ENCODE measurements at regions not wholly inside any gene's neighbourhood (a gene's known extent, or its start where the extent isn't known, plus 50 kb on each side); places are given as distances from the start of the nearest gene placed in this dataset.
"Not testable (repeated sequence)": the region's sequence is repeated elsewhere in the genome, so short reads cannot be mapped to it uniquely, and the experiment has no call there.

DNA sequence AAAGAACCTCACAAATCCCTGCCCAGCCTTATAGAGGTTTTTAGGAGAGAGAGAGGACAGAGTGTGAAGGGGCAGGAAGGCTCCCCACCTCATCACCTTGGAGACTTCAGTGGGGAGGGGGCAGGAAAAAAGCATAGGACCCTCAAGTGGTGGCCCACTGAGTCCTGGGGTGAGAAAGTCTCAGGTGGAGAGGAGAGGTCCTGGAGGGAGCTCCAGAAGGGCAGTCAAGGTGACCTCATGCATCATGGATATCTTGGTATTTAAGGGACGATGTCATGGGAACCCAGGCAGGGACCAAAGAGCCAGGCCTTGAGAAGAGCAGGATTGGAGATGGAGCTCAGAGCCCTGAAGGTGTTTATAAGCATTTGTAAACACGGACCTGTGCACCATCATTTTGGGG, 204.5 kb downstream of the SLC4A3 start:
- DNase-seq (ENCODE audit: low spot score): no peak
- no peak for FAIRE-seq

DNA sequence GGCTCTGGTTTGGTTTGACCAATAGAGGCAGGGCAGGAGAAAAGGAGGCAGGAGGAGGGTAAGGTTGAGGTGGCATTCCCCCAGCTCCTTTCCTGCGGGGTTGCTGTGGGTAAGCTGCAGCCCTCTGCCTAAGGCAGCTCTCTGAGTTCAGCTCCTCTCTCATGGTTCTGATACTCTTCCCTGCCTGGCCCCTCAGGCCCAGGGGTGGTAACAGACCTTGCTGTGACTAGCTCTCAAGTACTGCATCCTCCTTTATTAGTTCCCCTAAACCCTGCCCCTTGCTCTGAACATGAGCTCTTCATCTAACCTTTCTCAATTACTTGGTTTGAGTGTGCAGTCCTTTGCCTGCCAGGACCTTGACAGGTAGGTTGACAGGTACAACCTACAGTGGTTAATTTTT, 205.5 kb downstream of the SLC4A3 start:
- DNase-seq (ENCODE audit: low spot score): no peak
- FAIRE-seq: no peak

DNA sequence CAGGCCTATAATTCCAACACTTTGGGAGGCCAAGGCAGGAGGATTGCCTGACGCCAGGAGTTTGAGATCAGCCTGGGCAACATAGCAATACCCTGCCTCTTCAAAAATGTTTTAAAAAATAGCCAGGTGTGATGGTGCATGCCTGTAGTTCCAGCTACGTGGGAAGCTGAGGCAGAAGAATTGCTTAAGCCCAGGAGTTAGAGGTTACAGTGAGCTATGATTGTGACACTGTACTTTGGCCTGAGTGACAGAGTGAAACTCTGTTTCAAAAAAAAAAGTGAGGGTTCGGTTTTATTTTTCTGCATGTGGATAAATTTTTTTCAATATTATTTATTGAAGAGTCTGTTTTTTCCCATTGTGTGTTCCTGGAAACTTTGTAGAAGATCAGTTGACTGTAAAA, 208.1 kb downstream of the SLC4A3 start:
- no peak for FAIRE-seq
- DNase-seq (ENCODE audit: low spot score): no peak

DNA sequence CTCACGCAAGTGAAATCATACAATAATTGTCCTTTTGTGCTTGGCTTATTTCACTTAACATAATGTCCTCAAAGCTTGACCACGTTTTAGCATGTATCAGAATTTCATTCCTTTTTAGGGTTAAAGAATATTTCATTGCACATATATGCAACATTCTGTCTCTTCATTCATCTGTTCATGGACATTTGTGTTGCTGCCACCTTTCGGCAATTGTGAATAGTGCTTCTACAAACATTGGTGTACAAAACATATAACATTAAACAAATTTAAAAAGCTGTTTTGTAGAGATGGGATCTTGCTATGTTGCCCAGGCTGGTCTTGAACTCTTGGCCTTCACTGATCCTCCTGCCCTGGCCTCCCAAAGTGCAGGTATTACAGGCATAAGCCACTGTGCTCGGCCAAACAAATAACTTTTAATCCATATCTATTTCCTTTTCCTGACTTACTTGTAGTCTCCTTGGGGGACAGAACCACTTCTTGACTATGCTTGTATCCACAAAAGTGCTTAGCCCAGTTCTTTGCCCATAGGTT, 209.3 kb downstream of the SLC4A3 start:
- FAIRE-seq (no peak), DNase-seq (ENCODE audit: low spot score) (no peak)

DNA sequence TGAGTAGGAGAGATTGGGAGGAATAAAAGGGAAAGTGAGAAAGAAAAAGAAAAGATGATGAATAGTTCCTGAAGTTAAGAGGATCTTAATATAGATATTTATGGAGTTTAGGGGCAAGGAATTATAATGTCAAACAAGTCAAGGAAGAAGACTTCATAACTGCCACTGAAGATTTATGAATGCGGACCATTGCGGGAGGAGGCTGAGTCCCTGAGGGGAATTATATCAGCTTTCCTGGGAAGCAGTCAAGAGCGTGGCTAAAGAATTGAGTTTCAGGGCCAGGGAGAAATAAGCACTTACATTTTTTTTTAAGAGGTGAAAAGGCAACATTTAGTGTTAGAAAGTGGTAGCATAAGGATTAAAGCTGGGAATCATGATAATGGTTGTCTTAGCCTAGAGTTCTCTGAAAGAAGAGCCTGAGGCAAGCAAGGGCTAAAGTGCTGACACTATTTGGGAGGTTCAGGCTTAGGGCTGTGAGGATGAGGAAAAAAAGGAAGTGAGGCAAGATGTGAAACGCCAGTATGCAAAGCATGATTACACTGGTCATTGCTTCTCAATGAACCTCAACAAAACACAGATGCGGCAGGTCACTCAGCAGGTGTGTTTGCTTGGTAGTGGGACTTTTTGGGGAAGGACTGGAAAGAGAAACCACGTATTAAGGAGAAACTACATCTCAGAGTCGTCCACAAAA, 217.1 kb downstream of the SLC4A3 start:
- DNase-seq (ENCODE audit: low spot score): no peak

DNA sequence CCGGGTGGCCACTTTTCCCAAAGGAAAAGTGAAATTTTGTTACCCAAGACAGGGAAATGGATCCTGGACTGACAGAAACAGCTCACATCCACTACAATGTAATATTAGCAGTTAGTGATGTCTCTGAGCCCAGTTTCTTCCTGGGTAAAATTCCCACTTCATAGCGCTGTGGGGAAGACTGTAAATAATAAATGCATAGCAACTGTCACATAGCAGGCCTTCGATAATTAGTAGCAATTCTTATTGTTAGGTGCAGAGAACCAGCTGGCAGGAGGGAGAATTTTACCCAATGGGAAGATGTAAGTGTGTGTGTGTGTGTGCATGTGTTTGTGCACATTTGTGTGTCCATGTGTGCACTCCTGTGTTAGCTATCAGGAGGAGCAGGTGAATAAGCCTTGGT, 221.5 kb downstream of the SLC4A3 start:
- no peak for DNase-seq (ENCODE audit: low spot score)
- FAIRE-seq: no peak

More for the DNA sequence above, 217.1 kb downstream of the SLC4A3 start:
- FAIRE-seq: no peak

DNA sequence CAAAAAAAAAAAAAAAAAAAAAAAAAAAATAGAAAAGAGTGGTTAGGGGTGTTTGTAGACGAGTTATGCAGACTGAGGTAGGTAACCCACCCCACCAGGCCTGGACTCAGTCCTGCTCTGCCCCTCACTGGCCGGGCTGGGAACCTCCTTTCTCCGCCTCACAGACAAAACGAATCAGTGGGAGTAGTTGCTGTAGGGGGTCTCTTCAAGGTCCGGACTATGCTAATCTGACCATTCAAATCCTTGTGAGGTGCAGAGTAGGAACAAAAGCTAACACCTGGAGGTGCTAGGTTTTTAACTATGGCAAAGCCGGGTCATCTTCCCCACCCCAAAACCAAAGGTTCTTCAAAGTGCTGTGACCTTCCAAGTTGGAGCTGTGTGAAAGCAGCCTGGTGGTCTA, 223.7 kb downstream of the SLC4A3 start:
- FAIRE-seq (no peak), DNase-seq (ENCODE audit: low spot score) (no peak)

DNA sequence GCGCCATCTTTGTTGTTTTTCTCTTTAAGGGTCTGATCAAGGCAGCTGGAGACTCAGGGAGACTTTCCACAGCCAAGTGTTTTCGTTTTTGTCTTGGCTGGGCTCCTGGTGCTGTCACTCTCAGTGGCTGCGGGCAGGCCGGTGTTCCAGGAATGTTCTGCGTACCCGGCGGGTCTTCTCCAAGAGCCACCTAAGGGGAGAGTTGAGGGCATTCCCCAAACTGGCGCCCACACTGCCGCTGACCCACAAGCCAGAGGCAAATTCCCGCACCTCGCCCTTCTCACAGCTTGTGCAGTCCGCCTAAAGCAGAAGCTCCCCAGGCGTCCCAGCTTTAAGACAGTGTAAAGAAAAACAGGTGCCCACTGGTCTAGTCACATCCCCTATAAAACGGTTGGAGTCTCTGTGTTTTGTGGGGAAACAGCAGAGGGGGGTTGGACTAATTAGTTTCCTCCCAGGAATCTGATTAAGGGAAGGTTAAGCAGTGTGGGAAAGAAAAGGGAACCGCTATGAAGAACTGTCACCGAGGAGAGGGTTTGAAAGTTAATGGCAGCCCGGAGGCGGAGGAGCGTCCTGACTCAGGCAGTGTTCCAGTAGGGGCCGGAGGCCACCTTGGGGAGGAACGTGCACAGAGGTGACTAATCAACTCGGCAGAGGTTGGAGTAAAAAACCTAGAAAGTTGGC, 224.5 kb downstream of the SLC4A3 start:
- DNase-seq (ENCODE audit: low spot score) (peak; percentile 23), FAIRE-seq (no peak)

DNA sequence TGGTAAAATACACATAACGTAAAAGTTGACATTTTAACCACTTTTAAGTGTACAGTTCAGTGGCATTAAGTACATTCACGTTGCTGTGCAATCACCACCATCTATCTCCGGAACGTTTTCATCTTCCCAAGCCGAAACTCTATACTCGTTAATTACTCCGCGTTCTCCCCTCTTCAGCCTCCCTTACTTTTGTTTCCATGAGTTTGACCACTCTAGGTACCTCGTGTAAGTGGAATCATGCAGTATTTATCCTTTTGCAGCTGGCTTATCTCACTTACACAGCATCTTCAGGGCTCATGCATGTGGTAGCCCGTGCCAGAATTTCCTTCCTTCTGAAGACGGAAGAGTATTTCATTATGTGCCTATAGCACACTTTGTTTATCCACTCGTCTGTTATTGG, 225.2 kb downstream of the SLC4A3 start:
- no peak for FAIRE-seq

DNA sequence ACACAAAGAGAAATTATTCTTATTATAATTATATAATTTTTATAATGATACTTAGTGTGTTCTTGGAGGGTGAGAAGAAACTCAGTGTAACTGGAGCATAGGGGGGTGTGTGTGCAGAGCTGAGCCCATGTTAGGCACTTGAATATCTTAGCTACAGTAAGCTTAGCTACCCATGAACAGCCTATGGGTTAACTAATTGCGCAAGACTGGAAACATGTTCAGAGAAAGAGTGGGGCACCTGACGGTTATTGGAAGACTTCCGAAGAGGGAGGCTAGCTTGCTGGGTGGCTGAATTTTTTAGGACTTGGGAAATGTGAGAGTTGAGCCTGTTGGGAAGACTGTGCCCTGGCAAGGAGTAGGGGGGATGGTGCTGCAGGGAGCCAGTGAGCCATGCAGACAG, 229.2 kb downstream of the SLC4A3 start:
- DNase-seq (ENCODE audit: low spot score) (no peak), FAIRE-seq (no peak)

More for the DNA sequence above, 225.2 kb downstream of the SLC4A3 start:
- DNase-seq (ENCODE audit: low spot score): no peak

DNA sequence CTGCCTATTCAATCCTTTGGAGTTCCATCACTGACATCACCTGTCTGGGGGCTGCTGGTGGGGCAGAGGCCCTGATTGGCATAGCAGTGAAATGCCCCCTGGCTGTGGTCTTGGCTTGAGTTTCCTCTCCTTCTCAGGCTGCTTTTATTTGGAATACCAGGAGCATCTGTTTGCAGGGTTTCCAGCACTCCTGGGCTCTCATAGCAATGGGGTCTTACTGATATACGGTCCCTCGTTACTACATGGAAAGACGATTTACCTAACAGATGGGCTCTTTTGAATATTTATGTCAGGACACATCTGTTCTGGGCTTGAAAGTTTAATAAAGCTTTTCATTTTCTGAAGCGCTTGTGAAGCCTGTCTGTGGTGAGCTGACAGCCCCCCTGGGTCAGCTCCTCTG, 230.3 kb downstream of the SLC4A3 start:
- FAIRE-seq: no peak
- DNase-seq (ENCODE audit: low spot score): no peak

DNA sequence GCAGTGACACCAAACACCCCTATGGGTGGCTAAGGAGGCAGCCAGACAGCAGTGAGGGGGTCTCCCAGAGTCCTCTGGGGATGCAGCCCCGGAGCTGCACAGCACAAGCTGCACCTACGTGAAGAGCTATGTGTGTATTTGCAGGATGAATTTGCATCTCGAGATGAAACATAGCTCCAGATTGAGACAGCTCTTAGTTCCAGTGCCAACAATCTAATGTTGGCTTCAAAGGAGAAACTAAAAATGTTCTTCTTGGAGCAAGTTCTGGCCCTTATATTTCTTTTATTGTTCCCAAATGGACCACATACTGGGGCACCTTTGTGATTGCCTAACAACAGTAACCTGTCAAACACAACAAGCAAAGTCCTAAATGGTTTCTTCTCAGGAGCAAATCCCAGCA, 233.9 kb downstream of the SLC4A3 start:
- FAIRE-seq (no peak), DNase-seq (ENCODE audit: low spot score) (no peak)

DNA sequence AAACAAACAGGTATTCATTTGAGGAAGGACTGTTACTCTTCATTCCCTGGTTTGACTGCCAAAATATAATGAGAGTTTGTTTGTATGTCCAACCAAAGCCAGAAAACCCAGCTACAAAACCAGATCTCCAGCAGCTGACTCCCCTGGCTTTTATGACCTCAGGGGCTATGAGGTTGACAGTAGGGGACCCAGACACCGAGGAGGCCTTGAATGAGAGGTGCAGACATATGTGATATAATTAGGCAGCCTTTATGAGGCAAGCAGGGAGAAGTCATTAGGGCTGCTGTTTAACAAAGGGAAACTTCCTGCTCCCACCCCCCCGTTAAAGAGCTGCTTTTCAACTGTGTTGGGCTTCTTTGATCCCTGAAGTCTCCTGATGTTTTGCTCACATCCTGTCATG, 236.7 kb downstream of the SLC4A3 start:
- FAIRE-seq: no peak
- DNase-seq (ENCODE audit: low spot score): no peak

DNA sequence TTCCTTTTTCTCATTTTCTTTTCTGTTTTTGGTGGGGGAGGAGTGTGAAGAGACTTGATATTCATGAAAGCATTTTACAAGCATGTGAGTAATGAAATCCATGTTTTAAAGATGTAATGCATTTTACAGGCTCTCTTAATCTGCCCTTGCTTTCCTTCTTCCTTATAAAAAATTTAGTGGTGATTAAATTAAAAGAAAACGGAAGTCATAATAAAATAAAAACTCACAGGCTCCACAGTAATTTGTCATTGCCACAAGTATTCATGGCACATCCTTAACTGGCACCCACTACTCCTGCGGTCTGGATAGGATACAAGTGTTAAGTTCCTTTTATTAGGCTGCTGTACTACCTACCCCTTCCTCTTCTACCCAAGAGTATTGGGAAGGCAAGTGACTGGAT, 241.2 kb downstream of the SLC4A3 start:
- FAIRE-seq (no peak), DNase-seq (ENCODE audit: low spot score) (no peak)

DNA sequence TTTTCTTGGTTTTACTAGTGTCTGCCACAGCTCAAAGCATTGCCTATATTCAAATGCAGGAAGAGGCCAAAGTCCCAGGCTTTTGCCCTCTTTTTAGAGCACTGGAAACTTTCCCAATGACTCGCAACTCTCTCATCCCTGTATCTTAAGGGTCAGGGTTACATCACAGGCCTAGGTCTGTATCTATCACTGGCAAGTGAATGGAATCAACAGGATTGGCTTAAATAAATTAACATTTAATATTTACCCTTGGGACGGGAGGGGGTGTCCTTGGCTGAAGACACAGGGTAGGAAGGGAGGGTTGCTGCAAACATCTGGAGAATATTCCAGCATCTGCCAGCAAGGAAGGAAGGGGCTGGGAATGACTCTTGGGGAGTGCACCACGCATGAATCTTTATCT, 242.6 kb downstream of the SLC4A3 start:
- FAIRE-seq (no peak), DNase-seq (ENCODE audit: low spot score) (no peak)

DNA sequence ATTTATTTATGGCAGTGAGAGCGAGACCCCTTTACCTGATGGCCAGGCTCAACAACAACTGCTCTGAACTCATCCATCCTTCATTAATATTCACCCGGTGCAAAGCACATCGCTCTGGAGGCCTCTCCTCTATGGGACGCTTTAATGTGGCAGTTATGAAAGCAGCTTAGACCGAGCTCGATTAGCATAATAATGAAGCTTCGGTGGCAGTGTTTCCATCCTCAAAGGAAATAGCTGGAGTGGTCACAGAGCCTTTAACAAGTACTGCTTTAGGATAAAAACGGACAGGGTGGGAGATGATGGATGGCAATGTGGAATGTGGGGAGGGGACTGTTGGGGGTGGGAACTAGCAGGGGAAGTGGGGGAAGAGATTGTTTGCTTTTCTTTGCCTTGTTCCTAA, 243.9 kb downstream of the SLC4A3 start:
- FAIRE-seq (no peak), DNase-seq (ENCODE audit: low spot score) (no peak)

DNA sequence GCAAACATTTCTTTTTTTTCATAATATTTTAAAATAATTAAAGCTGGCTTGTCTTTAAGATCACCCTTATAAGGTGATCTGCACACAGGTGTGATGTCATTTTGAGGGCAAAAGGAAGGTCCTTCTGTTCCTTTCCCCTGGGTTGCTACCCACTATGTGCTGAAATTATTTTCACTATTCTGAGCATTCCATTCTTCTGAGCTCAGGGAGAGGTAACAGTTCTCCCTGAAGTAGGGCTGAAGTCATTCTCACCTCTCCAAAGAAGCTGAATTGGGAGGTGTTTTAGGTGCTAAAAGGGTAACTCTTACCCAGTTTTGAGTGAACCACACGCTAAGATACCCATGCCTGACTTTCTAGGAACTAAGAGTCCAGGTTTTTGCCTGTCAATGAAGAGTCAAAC, 247.6 kb downstream of the SLC4A3 start:
- DNase-seq (ENCODE audit: low spot score) (no peak), FAIRE-seq (no peak)

DNA sequence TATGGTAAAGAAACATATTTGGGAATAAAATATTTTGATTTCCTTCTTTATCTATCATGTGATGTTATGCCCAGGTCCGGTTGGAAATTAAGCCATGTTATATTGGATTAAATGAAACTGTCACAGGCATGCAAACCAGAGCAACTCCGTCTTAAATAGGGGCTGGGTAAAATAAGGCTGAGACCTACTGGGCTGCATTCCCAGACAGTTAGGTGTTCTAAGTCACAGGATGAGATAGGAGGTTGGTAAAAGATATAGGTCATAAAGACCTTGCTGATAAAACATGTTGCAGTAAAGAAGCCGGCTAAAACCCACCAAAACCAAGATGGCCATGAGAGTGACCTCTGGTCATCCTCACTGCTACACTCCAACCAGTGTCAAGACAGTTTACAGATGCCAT, 248.6 kb downstream of the SLC4A3 start:
- not testable (repeated sequence) for DNase-seq (ENCODE audit: low spot score); FAIRE-seq

DNA sequence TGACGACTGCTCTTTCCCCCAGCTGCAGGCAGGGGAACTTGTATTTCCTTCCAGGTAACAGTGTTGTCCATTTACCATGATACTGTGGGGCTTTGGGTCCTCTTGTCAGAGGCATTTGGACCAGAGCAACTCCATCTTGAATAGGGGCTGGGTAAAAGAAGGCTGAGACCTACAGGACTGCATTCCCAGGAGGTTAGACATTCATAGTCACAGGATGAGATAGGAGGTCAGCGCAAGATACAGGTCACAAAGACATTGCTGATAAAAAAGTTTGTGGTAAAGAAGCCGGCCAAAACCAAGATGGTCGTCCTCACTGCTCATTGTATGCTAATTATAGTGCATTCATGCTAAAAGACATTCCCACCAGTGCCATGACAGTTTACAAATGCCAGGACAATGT, 249.5 kb downstream of the SLC4A3 start:
- DNase-seq (ENCODE audit: low spot score): no peak
- FAIRE-seq: no peak

DNA sequence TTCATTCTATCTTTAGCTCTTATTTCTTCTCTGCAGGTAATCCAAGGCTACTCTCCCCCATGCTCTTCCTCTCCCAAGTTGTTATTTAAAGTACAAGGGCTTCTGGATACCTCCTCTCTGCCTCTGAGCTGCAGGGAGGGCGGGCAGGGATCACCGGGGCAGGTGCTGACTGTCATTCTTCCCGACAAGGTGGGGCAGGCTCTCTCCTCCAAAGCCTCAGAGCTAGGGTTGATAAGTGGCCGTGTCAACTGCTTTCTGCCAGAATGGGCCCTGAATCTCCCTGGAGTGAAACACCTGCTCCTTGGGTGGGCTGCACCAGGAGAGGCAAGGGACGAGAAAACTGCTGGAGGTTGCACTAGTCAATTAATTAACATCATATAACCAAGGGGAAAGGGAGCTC, 250.3 kb downstream of the SLC4A3 start:
- DNase-seq (ENCODE audit: low spot score) (no peak), FAIRE-seq (no peak)

DNA sequence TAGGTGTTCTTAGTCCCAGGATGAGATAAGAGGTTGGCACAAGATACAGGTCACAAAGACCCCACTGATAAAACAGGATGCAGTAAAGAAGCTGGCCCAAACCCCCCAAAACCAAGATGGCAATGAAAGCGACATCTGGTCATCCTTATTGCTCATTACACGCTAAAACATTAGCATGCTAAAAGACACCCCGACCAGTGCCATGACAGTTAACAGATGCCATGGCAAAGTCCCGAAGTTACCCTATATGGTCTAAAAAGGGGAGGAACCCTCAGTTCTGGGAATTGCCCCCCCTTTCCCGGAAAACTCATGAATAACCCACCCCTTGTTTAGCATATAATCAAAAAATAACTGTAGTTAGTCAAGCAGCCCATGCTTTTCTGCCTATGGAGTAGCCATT, 251.1 kb downstream of the SLC4A3 start:
- no peak for FAIRE-seq
- no peak for DNase-seq (ENCODE audit: low spot score)

DNA sequence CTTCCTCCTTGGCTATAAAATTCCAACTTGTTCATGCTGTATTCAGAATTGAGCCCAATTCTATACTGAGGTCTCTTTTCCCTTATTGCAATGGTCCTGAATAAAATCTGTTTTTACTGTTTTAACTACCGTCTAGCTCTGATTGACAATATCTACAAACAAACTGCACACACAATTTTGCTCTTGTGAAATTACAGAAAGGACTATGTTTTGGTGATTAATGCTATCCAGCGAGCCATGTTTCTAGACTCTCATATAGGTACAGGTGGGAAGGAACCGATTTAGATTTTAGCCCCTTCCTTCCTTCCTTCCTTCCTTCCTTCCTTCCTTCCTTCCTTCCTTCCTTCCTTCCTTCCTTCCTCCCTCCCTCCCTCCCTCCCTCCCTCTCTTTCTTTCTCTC, 254.4 kb downstream of the SLC4A3 start:
- FAIRE-seq: no peak
- no peak for DNase-seq (ENCODE audit: low spot score)

DNA sequence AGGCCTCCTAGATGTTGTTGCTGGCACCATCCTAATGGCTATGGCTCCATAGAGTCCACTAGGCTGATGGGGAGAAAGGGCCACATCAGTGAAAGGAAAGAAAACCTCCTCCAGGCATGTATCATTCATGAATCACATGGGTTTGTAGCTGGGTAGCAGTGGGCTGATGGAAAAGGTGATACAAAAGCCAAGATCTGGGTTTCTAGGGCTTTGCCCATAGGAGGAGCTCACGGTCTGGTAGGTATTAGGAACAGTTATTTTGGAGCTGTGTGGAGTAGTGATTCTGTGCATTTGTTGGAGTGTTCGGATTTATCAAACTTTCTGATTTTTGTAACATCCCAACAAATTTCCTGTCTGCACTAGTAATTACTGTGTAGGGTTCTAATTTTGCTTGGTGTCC, 259.2 kb downstream of the SLC4A3 start:
- no peak for FAIRE-seq
- no peak for DNase-seq (ENCODE audit: low spot score)
